GM19239 (cell line): ENCODE measurements at regions not wholly inside any gene's neighbourhood (a gene's known extent, or its start where the extent isn't known, plus 50 kb on each side); places are given as distances from the start of the nearest gene placed in this dataset.

Experiments
- DNase-seq: peaks from one replicate; pipeline ENCODE4 v3.0.0; 2011; ENCODE audit warnings: low spot score; ENCODE audit not compliant: insufficient read length
- FAIRE-seq: peaks from 2 replicates; lab custom pipeline; 2011; peaks lifted over from hg19 to GRCh38; lab: Jason Lieb, UNC

- DNase-seq, result no peak
- FAIRE-seq, result no peak
Measured at GRCh38 chr3:4019501-4019900, 220.3 kb downstream of the LRRN1 start.

GRCh38 chr3:4021162-4021561, 221.9 kb downstream of the LRRN1 start:
- DNase-seq, result no peak

GRCh38 chr3:4029135-4029534, 229.9 kb downstream of the LRRN1 start:
- DNase-seq, result no peak
- no peak for FAIRE-seq

More at GRCh38 chr3:4021162-4021561, 221.9 kb downstream of the LRRN1 start:
- no peak for FAIRE-seq

GRCh38 chr3:4030624-4031023, 231.4 kb downstream of the LRRN1 start:
- DNase-seq (no peak), FAIRE-seq (no peak)

GRCh38 chr3:4033296-4033695, 234.1 kb downstream of the LRRN1 start:
- DNase-seq (no peak), FAIRE-seq (no peak)

- no peak for DNase-seq
- no peak for FAIRE-seq
Measured at GRCh38 chr3:4036046-4036445, 236.8 kb downstream of the LRRN1 start.

GRCh38 chr3:4038351-4038750, 239.1 kb downstream of the LRRN1 start:
- DNase-seq (no peak), FAIRE-seq (no peak)

GRCh38 chr3:4042070-4042469, 242.8 kb downstream of the LRRN1 start:
- FAIRE-seq, result no peak

GRCh38 chr3:4042869-4043268, 243.6 kb downstream of the LRRN1 start:
- no peak for FAIRE-seq

More at GRCh38 chr3:4042070-4042469, 242.8 kb downstream of the LRRN1 start:
- DNase-seq, result no peak

GRCh38 chr3:4043867-4044575, 244.8 kb downstream of the LRRN1 start:
- DNase-seq, result no peak
- no peak for FAIRE-seq

More at GRCh38 chr3:4042869-4043268, 243.6 kb downstream of the LRRN1 start:
- DNase-seq, result no peak

- no peak for FAIRE-seq
Measured at GRCh38 chr3:4044619-4045018, 245.4 kb downstream of the LRRN1 start.

GRCh38 chr3:4045756-4046155, 246.5 kb downstream of the LRRN1 start:
- no peak for DNase-seq
- no peak for FAIRE-seq

More at GRCh38 chr3:4044619-4045018, 245.4 kb downstream of the LRRN1 start:
- no peak for DNase-seq

GRCh38 chr3:4047366-4047765, 248.1 kb downstream of the LRRN1 start:
- DNase-seq (no peak), FAIRE-seq (no peak)

- FAIRE-seq (no peak), DNase-seq (no peak)
Measured at GRCh38 chr3:4052706-4053105, 250.5 kb upstream of the SETMAR start.

GRCh38 chr3:4053975-4054374, 249.2 kb upstream of the SETMAR start:
- DNase-seq, result no peak
- FAIRE-seq, result no peak

GRCh38 chr3:4060064-4060463, 243.1 kb upstream of the SETMAR start:
- no peak for DNase-seq
- no peak for FAIRE-seq

- FAIRE-seq (no peak), DNase-seq (no peak)
Measured at GRCh38 chr3:4060603-4061002, 242.6 kb upstream of the SETMAR start.

- DNase-seq, result no peak
Measured at GRCh38 chr3:4061195-4061594, 242.0 kb upstream of the SETMAR start.

GRCh38 chr3:4061783-4062360, 241.3 kb upstream of the SETMAR start:
- DNase-seq (no peak), FAIRE-seq (no peak)

More at GRCh38 chr3:4061195-4061594, 242.0 kb upstream of the SETMAR start:
- FAIRE-seq, result no peak

- FAIRE-seq (no peak), DNase-seq (no peak)
Measured at GRCh38 chr3:4062621-4063020, 240.5 kb upstream of the SETMAR start.

- DNase-seq (no peak), FAIRE-seq (no peak)
Measured at GRCh38 chr3:4063916-4064574, 239.1 kb upstream of the SETMAR start.
